ENCODE measurements at regions not wholly inside any gene's neighbourhood (a gene's known extent, or its start where the extent isn't known, plus 50 kb on each side); places are given as distances from the start of the nearest gene placed in this dataset.
A peak's percentile ranks its signal among the peaks of the same experiment; 100 is the strongest.

DNA sequence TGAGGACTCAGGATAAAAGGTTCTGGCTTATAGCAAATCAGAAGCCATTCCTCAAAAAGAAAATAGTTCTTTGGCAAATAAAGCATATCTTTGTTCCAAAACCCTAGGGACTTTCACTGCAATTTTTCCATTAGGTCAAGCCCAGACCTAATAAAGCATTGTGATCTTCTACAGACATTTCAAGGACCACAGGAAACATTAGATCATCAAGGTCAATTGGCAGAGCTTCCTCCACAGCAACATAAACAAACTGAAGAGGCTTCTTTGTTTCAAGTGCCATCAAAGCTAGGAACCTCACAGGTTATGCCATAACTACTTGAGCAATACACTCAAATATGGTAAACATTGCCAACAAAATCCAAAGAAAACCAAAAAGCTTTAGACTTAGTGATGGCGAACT is 144.9 kb downstream of the ANXA5 start:
- no peak overlapping the region for H3K4me3 ChIP-seq (replicated peaks in 1 of 4; ENCODE audit: control extremely low read depth in 1 of 4, insufficient read depth in 1 of 4, low read depth in 3 of 4, low read length in 4 of 4)
- no peaks in the 10 kb centered on the region for H3K36me3 ChIP-seq (ENCODE audit: control insufficient read depth, insufficient read depth, low read length)
- no peaks in the 10 kb centered on the region for H3K79me2 ChIP-seq (ENCODE audit: control insufficient read depth, insufficient read depth, low read length)
- H3K27ac ChIP-seq (ENCODE audit: insufficient read depth, low read length): no peak overlapping the region
- no peaks in the 10 kb centered on the region for H3K27me3 ChIP-seq (ENCODE audit: control insufficient read depth, insufficient read depth, low read length)
- no peaks in the 10 kb centered on the region for H3K4me1 ChIP-seq (ENCODE audit: control insufficient read depth, extremely low read depth, insufficient read depth, low read length)
- peak in 1 of 2 donors; percentile 14 for DNase-seq (ENCODE audit: low read depth in 2 of 2)
- H3K9me3 ChIP-seq (ENCODE audit: control insufficient read depth, insufficient read depth, low read depth, low read length): no peaks in the 10 kb centered on the region
- H4K20me1 ChIP-seq (ENCODE audit: control insufficient read depth, extremely low read depth, insufficient read depth, low read length): no peaks in the 10 kb centered on the region
- H3K4me2 ChIP-seq (ENCODE audit: extremely low read depth, insufficient read depth, low read length): no peak overlapping the region
- H2AFZ ChIP-seq (ENCODE audit: low read length): no peak overlapping the region
- TF ChIP-seq, protein P1, sequence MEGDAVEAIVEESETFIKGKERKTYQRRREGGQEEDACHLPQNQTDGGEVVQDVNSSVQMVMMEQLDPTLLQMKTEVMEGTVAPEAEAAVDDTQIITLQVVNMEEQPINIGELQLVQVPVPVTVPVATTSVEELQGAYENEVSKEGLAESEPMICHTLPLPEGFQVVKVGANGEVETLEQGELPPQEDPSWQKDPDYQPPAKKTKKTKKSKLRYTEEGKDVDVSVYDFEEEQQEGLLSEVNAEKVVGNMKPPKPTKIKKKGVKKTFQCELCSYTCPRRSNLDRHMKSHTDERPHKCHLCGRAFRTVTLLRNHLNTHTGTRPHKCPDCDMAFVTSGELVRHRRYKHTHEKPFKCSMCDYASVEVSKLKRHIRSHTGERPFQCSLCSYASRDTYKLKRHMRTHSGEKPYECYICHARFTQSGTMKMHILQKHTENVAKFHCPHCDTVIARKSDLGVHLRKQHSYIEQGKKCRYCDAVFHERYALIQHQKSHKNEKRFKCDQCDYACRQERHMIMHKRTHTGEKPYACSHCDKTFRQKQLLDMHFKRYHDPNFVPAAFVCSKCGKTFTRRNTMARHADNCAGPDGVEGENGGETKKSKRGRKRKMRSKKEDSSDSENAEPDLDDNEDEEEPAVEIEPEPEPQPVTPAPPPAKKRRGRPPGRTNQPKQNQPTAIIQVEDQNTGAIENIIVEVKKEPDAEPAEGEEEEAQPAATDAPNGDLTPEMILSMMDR (conservative IDR thresholded peaks at IDR 0.05 in 1 of 2, IDR thresholded peaks at IDR 0.05 in 1 of 2; ENCODE audit: low read depth in 1 of 2, low read length in 2 of 2): no peak
- no peak for TF ChIP-seq EZH2 (IDR thresholded peaks at IDR 0.05; ENCODE audit: low read length, missing control alignments)
- H3K9ac ChIP-seq (ENCODE audit: insufficient read depth, low read length): no peak overlapping the region

DNA sequence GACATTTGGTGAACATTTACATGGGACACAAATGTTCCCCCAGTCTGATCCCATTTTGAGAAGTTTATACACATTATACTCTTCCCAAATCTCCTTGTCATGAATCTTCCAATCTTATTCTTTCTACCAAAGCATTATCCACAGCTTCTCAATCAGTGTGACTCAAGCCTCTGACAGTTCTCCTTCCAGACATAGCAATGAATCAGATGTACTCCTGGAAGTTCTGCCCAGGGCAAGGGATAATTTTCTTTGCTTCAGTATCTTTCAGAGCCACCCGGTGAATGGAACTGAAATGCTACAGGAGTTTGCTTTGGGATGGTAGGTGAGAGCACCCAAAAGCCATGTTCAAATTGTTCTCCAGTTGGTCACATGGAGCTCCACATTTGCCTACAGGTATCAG is 145.5 kb downstream of the ANXA5 start:
- H3K4me2 ChIP-seq (ENCODE audit: extremely low read depth, insufficient read depth, low read length): no peak overlapping the region
- TF ChIP-seq EZH2 (IDR thresholded peaks at IDR 0.05; ENCODE audit: low read length, missing control alignments): no peak
- TF ChIP-seq, protein P1 (conservative IDR thresholded peaks at IDR 0.05 in 1 of 2, IDR thresholded peaks at IDR 0.05 in 1 of 2; ENCODE audit: low read depth in 1 of 2, low read length in 2 of 2): no peak
- H3K79me2 ChIP-seq (ENCODE audit: control insufficient read depth, insufficient read depth, low read length): no peaks in the 10 kb centered on the region
- no peak overlapping the region for H3K27ac ChIP-seq (ENCODE audit: insufficient read depth, low read length)
- H3K9me3 ChIP-seq (ENCODE audit: control insufficient read depth, insufficient read depth, low read depth, low read length): no peaks in the 10 kb centered on the region
- H3K36me3 ChIP-seq (ENCODE audit: control insufficient read depth, insufficient read depth, low read length): no peaks in the 10 kb centered on the region
- DNase-seq (ENCODE audit: low read depth in 2 of 2): no peak
- no peaks in the 10 kb centered on the region for H3K27me3 ChIP-seq (ENCODE audit: control insufficient read depth, insufficient read depth, low read length)
- H3K9ac ChIP-seq (ENCODE audit: insufficient read depth, low read length): no peak overlapping the region
- H2AFZ ChIP-seq (ENCODE audit: low read length): no peak overlapping the region
- no peak overlapping the region for H3K4me3 ChIP-seq (replicated peaks in 1 of 4; ENCODE audit: control extremely low read depth in 1 of 4, insufficient read depth in 1 of 4, low read depth in 3 of 4, low read length in 4 of 4)
- no peaks in the 10 kb centered on the region for H4K20me1 ChIP-seq (ENCODE audit: control insufficient read depth, extremely low read depth, insufficient read depth, low read length)
- H3K4me1 ChIP-seq (ENCODE audit: control insufficient read depth, extremely low read depth, insufficient read depth, low read length): no peaks in the 10 kb centered on the region

DNA sequence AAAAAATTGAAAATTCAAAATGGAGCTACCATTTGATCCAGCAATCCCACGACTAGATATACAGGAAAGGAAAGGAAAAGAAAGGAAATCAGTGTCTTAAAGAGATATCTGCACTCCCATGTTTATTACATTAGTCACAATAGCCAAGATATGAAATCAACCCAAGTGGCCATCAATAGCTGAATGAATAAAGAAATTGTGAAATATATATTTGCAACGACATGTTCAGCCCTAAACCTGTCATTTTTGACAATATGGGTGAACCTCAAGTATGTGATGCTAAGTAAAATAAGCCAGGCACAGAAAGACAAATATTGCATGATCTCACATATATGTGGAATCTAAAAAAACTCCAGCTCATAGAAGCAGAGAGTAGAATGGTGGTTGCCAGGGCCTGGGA is 155.1 kb downstream of the ANXA5 start:
- Histone ChIP-seq H3K4me3 (replicated peaks in 1 of 4; ENCODE audit: control extremely low read depth in 1 of 4, insufficient read depth in 1 of 4, low read depth in 3 of 4, low read length in 4 of 4) (no peak overlapping the region), H3K27ac (ENCODE audit: insufficient read depth, low read length) (no peak overlapping the region), H3K79me2 (ENCODE audit: control insufficient read depth, insufficient read depth, low read length) (no peaks in the 10 kb centered on the region), H3K4me1 (ENCODE audit: control insufficient read depth, extremely low read depth, insufficient read depth, low read length) (no peaks in the 10 kb centered on the region), H3K9me3 (ENCODE audit: control insufficient read depth, insufficient read depth, low read depth, low read length) (no peaks in the 10 kb centered on the region), H4K20me1 (ENCODE audit: control insufficient read depth, extremely low read depth, insufficient read depth, low read length) (no peaks in the 10 kb centered on the region), H2AFZ (ENCODE audit: low read length) (no peak overlapping the region), H3K36me3 (ENCODE audit: control insufficient read depth, insufficient read depth, low read length) (no peaks in the 10 kb centered on the region), H3K9ac (ENCODE audit: insufficient read depth, low read length) (no peak overlapping the region), H3K4me2 (ENCODE audit: extremely low read depth, insufficient read depth, low read length) (no peak overlapping the region), H3K27me3 (ENCODE audit: control insufficient read depth, insufficient read depth, low read length) (no peaks in the 10 kb centered on the region)
- TF ChIP-seq, protein P1 (conservative IDR thresholded peaks at IDR 0.05 in 1 of 2, IDR thresholded peaks at IDR 0.05 in 1 of 2; ENCODE audit: low read depth in 1 of 2, low read length in 2 of 2): no peak
- no peak for TF ChIP-seq EZH2 (IDR thresholded peaks at IDR 0.05; ENCODE audit: low read length, missing control alignments)
- no peak for DNase-seq (ENCODE audit: low read depth in 2 of 2)
